HEK293 (cell line): ENCODE measurements at regions not wholly inside any gene's neighbourhood (a gene's known extent, or its start where the extent isn't known, plus 50 kb on each side); places are given as distances from the start of the nearest gene placed in this dataset.

Experiments used
- CTCF ChIA-PET: fragments of 350-600 bp; formaldehyde crosslinking; extraction: SDS; loops from one replicate; lab custom pipeline; 2021; ENCODE audit warnings: antibody characterized with exemption; lab: Yijun Ruan, JAX
- POLR2A ChIA-PET: fragments of 300-600 bp; formaldehyde crosslinking; extraction: SDS; loops from one replicate; lab custom pipeline; 2020; ENCODE audit warnings: antibody characterized with exemption, inconsistent platforms; lab: Yijun Ruan, JAX
- H3K27ac ChIP-seq: fragments of 200-500 bp; sonication (Bioruptor generic); 2 replicates; pipeline ENCODE4 v1.5.1; 2014; ENCODE audit warnings: low read depth, low read length, control low read depth, inconsistent platforms; ENCODE audit errors: extremely low read depth
- H3K36me3 ChIP-seq, 2 experiments: fragments of 200-500 bp in 1 of 2; sonication (Bioruptor generic) in 1 of 2; 1 replicate in 1 of 2; 2 replicates in 1 of 2; pipeline ENCODE4 v1.5.1; 2014 to 2017; ENCODE audit warnings: inconsistent platforms in 2 of 2, low read length in 2 of 2; ENCODE audit not compliant: control insufficient read depth in 2 of 2, insufficient read depth in 1 of 2
- H3K4me1 ChIP-seq: fragments of 200-500 bp; sonication (Bioruptor generic); 2 replicates; pipeline ENCODE4 v1.5.1; 2014; ENCODE audit warnings: mild to moderate bottlenecking, low read length, inconsistent platforms; ENCODE audit not compliant: control insufficient read depth, insufficient read depth
- H3K4me3 ChIP-seq: 2 replicates; pipeline ENCODE4 v1.5.1; 2011; ENCODE audit warnings: low read depth, mild to moderate bottlenecking, control low read depth, low read length, moderate library complexity
- H3K9me3 ChIP-seq: fragments of 200-500 bp; sonication (Bioruptor generic); 2 replicates; pipeline ENCODE4 v1.5.1; 2014; ENCODE audit warnings: low read depth, low read length, inconsistent platforms; ENCODE audit not compliant: control insufficient read depth, insufficient read depth
- HOXC10 ChIP-seq: sonication (generic); formaldehyde crosslinking; IDR thresholded peaks from 2 replicates; pipeline ENCODE4 v1.8.1; 2023; ENCODE audit warnings: mild to moderate bottlenecking, missing genetic modification reagents
- KLF7 ChIP-seq: fragments of 450-650 bp; formaldehyde crosslinking; IDR thresholded peaks from 2 replicates; pipeline ENCODE4 v1.5.1; 2016; ENCODE audit warnings: missing biosample characterization, missing genetic modification characterization, borderline replicate concordance
- KLF9 ChIP-seq: fragments of 450-650 bp; formaldehyde crosslinking; IDR thresholded peaks from 2 replicates; pipeline ENCODE4 v1.5.1; 2016; ENCODE audit warnings: missing biosample characterization, missing genetic modification characterization, low read depth
- TCF7L2 ChIP-seq: IDR thresholded peaks from 2 replicates; pipeline ENCODE4 v1.6.1; 2011; ENCODE audit warnings: low read depth, mild to moderate bottlenecking, inconsistent platforms, low read length, moderate library complexity, borderline replicate concordance
- ZBTB11 ChIP-seq: fragments of 450-650 bp; formaldehyde crosslinking; conservative IDR thresholded peaks from 2 replicates; pipeline ENCODE4 v1.5.1; 2016; ENCODE audit warnings: low read depth, missing biosample characterization, missing genetic modification characterization
- ZFP37 ChIP-seq: fragments of 450-650 bp; formaldehyde crosslinking; IDR thresholded peaks from 2 replicates; pipeline ENCODE4 v1.5.1; 2016; ENCODE audit warnings: missing biosample characterization, missing genetic modification characterization
- ZNF174 ChIP-seq: fragments of 450-650 bp; formaldehyde crosslinking; IDR thresholded peaks from 2 replicates; pipeline ENCODE4 v1.5.0; 2017; ENCODE audit warnings: missing biosample characterization, mild to moderate bottlenecking, missing genetic modification characterization
- ZNF184 ChIP-seq: fragments of 450-650 bp; IDR thresholded peaks from 2 replicates; pipeline ENCODE4 v1.5.1; 2018; ENCODE audit warnings: missing biosample characterization, mild to moderate bottlenecking, missing genetic modification characterization
- ZNF24 ChIP-seq: fragments of 450-650 bp; formaldehyde crosslinking; IDR thresholded peaks from 2 replicates; pipeline ENCODE4 v1.5.1; 2016; ENCODE audit warnings: missing biosample characterization, missing genetic modification characterization
- ZNF335 ChIP-seq: fragments of 450-650 bp; formaldehyde crosslinking; conservative IDR thresholded peaks from 2 replicates; pipeline ENCODE4 v1.5.1; 2016; ENCODE audit warnings: missing biosample characterization, missing genetic modification characterization
- ZNF423 ChIP-seq: fragments of 450-650 bp; formaldehyde crosslinking; IDR thresholded peaks from 2 replicates; pipeline ENCODE4 v1.5.1; 2016; ENCODE audit warnings: missing biosample characterization, missing genetic modification characterization
- ZNF530 ChIP-seq: fragments of 450-650 bp; formaldehyde crosslinking; IDR thresholded peaks from 2 replicates; pipeline ENCODE4 v1.5.1; 2016; ENCODE audit warnings: low read depth, missing biosample characterization, missing genetic modification characterization
- ZNF558 ChIP-seq: fragments of 450-650 bp; formaldehyde crosslinking; IDR thresholded peaks from 2 replicates; pipeline ENCODE4 v1.5.1; 2016; ENCODE audit warnings: missing biosample characterization, missing genetic modification characterization
- ZNF580 ChIP-seq: fragments of 450-650 bp; formaldehyde crosslinking; IDR thresholded peaks from 2 replicates; pipeline ENCODE4 v1.5.1; 2016; ENCODE audit warnings: missing biosample characterization, missing genetic modification characterization
- ZNF777 ChIP-seq: fragments of 450-650 bp; formaldehyde crosslinking; IDR thresholded peaks from 2 replicates; pipeline ENCODE4 v1.5.1; 2017; ENCODE audit warnings: missing biosample characterization, missing genetic modification characterization, borderline replicate concordance
- ZNF837 ChIP-seq: fragments of 450-650 bp; formaldehyde crosslinking; IDR thresholded peaks from 2 replicates; pipeline ENCODE4 v1.5.1; 2016; ENCODE audit warnings: missing biosample characterization, missing genetic modification characterization
- TF ChIP-seq, protein P1 (sequence below): fragments of 450-650 bp; formaldehyde crosslinking; IDR thresholded peaks from 2 replicates; pipeline ENCODE4 v1.5.1; 2016; ENCODE audit warnings: missing biosample characterization, missing genetic modification characterization
- TF ChIP-seq, protein P2 (sequence below): fragments of 450-650 bp; IDR thresholded peaks from 2 replicates; pipeline ENCODE4 v1.5.1; 2018; ENCODE audit warnings: missing biosample characterization, mild to moderate bottlenecking, missing genetic modification characterization
- TF ChIP-seq, protein P3 (sequence below): fragments of 450-650 bp; formaldehyde crosslinking; IDR thresholded peaks from 2 replicates; pipeline ENCODE4 v1.5.1; 2016; ENCODE audit warnings: missing biosample characterization, missing genetic modification characterization

- no peaks in the 10 kb centered on the region for H3K9me3 ChIP-seq
- no peaks in the 10 kb centered on the region for H3K4me1 ChIP-seq
- TF ChIP-seq, protein P1, sequence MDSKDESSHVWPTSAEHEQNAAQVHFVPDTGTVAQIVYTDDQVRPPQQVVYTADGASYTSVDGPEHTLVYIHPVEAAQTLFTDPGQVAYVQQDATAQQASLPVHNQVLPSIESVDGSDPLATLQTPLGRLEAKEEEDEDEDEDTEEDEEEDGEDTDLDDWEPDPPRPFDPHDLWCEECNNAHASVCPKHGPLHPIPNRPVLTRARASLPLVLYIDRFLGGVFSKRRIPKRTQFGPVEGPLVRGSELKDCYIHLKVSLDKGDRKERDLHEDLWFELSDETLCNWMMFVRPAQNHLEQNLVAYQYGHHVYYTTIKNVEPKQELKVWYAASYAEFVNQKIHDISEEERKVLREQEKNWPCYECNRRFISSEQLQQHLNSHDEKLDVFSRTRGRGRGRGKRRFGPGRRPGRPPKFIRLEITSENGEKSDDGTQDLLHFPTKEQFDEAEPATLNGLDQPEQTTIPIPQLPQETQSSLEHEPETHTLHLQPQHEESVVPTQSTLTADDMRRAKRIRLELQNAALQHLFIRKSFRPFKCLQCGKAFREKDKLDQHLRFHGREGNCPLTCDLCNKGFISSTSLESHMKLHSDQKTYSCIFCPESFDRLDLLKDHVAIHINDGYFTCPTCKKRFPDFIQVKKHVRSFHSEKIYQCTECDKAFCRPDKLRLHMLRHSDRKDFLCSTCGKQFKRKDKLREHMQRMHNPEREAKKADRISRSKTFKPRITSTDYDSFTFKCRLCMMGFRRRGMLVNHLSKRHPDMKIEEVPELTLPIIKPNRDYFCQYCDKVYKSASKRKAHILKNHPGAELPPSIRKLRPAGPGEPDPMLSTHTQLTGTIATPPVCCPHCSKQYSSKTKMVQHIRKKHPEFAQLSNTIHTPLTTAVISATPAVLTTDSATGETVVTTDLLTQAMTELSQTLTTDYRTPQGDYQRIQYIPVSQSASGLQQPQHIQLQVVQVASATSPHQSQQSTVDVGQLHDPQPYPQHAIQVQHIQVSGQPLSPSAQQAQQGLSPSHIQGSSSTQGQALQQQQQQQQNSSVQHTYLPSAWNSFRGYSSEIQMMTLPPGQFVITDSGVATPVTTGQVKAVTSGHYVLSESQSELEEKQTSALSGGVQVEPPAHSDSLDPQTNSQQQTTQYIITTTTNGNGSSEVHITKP (tag by site-specific recombination): no peak
- no peak for TF ChIP-seq ZNF184 (tag by site-specific recombination)
- TF ChIP-seq ZNF335 (tag by site-specific recombination): no peak
- TF ChIP-seq ZNF777: no peak
- TF ChIP-seq, all 188 proteins: peak for 0
- Histone ChIP-seq H3K36me3 (no peaks in the 10 kb centered on the region), H3K4me3 (no peak overlapping the region), H3K27ac (no peak overlapping the region)
- ChIA-PET CTCF (interaction anchor here (0.7 kb wide), 1 partner anchor 151 kb away, joined by 3 read pairs; no protein-coding TSS in a partner anchor), POLR2A (no interaction called here)
Measured at GRCh38 chr18:6672821-6673308, 56.7 kb upstream of the ARHGAP28 start.

DNA sequence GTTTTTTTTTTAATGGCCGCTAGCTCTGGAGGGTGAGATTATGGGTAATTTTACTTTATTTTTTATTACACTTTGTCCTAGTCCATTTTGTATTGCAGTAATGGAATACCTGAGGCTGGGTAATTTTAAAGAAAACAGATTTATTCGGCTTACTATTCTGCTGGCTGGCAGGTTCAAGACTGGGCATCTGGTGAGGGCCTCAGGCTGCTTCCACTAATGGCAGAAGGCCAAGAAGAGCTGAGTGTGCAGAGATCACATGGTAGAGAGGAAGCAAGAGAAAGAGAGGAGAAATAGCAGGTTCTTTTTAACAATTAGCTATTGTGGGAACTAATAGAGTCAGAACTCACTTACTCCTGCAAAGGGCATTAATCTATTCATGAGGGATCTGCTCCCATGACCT lies 52.4 kb upstream of the ARHGAP28 start:
- Histone ChIP-seq H3K4me1 (no peaks in the 10 kb centered on the region), H3K27ac (no peak overlapping the region), H3K4me3 (no peak overlapping the region), H3K9me3 (no peaks in the 10 kb centered on the region), H3K36me3 (no peaks in the 10 kb centered on the region)
- no peak for TF ChIP-seq ZNF530
- TF ChIP-seq, protein P2, sequence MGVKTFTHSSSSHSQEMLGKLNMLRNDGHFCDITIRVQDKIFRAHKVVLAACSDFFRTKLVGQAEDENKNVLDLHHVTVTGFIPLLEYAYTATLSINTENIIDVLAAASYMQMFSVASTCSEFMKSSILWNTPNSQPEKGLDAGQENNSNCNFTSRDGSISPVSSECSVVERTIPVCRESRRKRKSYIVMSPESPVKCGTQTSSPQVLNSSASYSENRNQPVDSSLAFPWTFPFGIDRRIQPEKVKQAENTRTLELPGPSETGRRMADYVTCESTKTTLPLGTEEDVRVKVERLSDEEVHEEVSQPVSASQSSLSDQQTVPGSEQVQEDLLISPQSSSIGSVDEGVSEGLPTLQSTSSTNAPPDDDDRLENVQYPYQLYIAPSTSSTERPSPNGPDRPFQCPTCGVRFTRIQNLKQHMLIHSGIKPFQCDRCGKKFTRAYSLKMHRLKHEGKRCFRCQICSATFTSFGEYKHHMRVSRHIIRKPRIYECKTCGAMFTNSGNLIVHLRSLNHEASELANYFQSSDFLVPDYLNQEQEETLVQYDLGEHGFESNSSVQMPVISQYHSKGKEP (tag by site-specific recombination): no peak
- no peak for TF ChIP-seq HOXC10 (CRISPR knock-in tag)
- no peak for TF ChIP-seq KLF7 (tag by site-specific recombination)
- no peak for TF ChIP-seq ZNF580 (tag by site-specific recombination)
- TF ChIP-seq ZNF174 (tag by site-specific recombination): no peak
- TF ChIP-seq ZNF184 (tag by site-specific recombination): no peak
- no peak for TF ChIP-seq ZNF423
- no peak for TF ChIP-seq KLF9 (tag by site-specific recombination)
- TF ChIP-seq ZNF837: no peak
- TF ChIP-seq TCF7L2: no peak
- POLR2A ChIA-PET: no interaction called here
- CTCF ChIA-PET: interaction anchor here (1.1 kb wide), 1 partner anchor 9 kb away, joined by 3 read pairs; no protein-coding TSS in a partner anchor

DNA sequence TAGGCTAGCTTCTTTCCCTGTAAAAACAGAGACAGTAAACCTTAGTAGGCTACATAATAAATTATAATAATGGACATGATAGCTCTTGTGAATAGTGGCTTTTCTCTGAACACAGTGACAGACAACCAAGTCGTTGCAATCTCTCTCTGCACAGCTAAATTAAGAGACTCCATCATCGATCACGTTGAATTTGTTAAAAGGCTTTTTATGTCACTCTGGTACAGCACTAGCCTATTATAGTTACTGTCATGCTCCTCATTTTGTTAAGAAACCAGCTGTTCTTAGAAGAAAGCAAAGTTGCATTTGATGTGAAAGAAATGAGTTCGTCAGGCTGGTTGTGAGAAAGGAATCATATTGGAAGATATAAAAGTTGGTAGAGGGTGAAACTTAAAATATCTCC lies 50.3 kb upstream of the ARHGAP28 start:
- Histone ChIP-seq H3K27ac (no peak overlapping the region), H3K4me3 (no peak overlapping the region), H3K9me3 (no peaks in the 10 kb centered on the region), H3K4me1 (no peaks in the 10 kb centered on the region), H3K36me3 (no peaks in the 10 kb centered on the region)
- POLR2A ChIA-PET: no interaction called here
- CTCF ChIA-PET: interaction anchor here (0.6 kb wide), 1 partner anchor 59 kb away, joined by 3 read pairs; no protein-coding TSS in a partner anchor
- TF ChIP-seq ZFP37 (tag by site-specific recombination) (no peak), ZNF558 (tag by site-specific recombination) (no peak), ZNF24 (tag by site-specific recombination) (no peak), ZBTB11 (no peak)
- TF ChIP-seq, protein P3, sequence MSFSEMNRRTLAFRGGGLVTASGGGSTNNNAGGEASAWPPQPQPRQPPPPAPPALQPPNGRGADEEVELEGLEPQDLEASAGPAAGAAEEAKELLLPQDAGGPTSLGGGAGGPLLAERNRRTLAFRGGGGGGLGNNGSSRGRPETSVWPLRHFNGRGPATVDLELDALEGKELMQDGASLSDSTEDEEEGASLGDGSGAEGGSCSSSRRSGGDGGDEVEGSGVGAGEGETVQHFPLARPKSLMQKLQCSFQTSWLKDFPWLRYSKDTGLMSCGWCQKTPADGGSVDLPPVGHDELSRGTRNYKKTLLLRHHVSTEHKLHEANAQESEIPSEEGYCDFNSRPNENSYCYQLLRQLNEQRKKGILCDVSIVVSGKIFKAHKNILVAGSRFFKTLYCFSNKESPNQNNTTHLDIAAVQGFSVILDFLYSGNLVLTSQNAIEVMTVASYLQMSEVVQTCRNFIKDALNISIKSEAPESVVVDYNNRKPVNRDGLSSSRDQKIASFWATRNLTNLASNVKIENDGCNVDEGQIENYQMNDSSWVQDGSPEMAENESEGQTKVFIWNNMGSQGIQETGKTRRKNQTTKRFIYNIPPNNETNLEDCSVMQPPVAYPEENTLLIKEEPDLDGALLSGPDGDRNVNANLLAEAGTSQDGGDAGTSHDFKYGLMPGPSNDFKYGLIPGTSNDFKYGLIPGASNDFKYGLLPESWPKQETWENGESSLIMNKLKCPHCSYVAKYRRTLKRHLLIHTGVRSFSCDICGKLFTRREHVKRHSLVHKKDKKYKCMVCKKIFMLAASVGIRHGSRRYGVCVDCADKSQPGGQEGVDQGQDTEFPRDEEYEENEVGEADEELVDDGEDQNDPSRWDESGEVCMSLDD: no peak
